ENCODE measurements at regions not wholly inside any gene's neighbourhood (a gene's known extent, or its start where the extent isn't known, plus 50 kb on each side); places are given as distances from the start of the nearest gene placed in this dataset.

GRCh38 chr9:89791754-89792153, 186.9 kb downstream of the GADD45G start:
- no peak for DNase-seq (ENCODE audit: low read depth)

GRCh38 chr9:89792189-89793123, 187.6 kb downstream of the GADD45G start:
- DNase-seq (ENCODE audit: low read depth), result no peak

- no peak for DNase-seq (ENCODE audit: low read depth)
These were observed 188.3 kb downstream of the GADD45G start for GRCh38 chr9:89793124-89793495.

- DNase-seq (ENCODE audit: low read depth), result no peak
These were observed 188.7 kb downstream of the GADD45G start for GRCh38 chr9:89793551-89793950.

- DNase-seq (ENCODE audit: low read depth), result no peak
These were observed 190.1 kb downstream of the GADD45G start for GRCh38 chr9:89794918-89795317.

- no peak for DNase-seq (ENCODE audit: low read depth)
These were observed 190.9 kb downstream of the GADD45G start for GRCh38 chr9:89795538-89796195.

- no peak for DNase-seq (ENCODE audit: low read depth)
These were observed 191.8 kb downstream of the GADD45G start for GRCh38 chr9:89796606-89797005.

GRCh38 chr9:89797255-89797654, 192.4 kb downstream of the GADD45G start:
- no peak for DNase-seq (ENCODE audit: low read depth)

GRCh38 chr9:89797937-89798455, 193.2 kb downstream of the GADD45G start:
- DNase-seq (ENCODE audit: low read depth), result no peak

- DNase-seq (ENCODE audit: low read depth), result no peak
These were observed 193.8 kb downstream of the GADD45G start for GRCh38 chr9:89798547-89799120.

- DNase-seq (ENCODE audit: low read depth), result no peak
These were observed 194.4 kb downstream of the GADD45G start for GRCh38 chr9:89799221-89799620.

GRCh38 chr9:89799766-89800165, 195.0 kb downstream of the GADD45G start:
- no peak for DNase-seq (ENCODE audit: low read depth)

GRCh38 chr9:89801341-89801740, 196.5 kb downstream of the GADD45G start:
- no peak for DNase-seq (ENCODE audit: low read depth)

- DNase-seq (ENCODE audit: low read depth), result no peak
These were observed 197.2 kb downstream of the GADD45G start for GRCh38 chr9:89801742-89802670.

- no peak for DNase-seq (ENCODE audit: low read depth)
These were observed 198.1 kb downstream of the GADD45G start for GRCh38 chr9:89802781-89803355.

GRCh38 chr9:89803403-89803802, 198.6 kb downstream of the GADD45G start:
- no peak for DNase-seq (ENCODE audit: low read depth)

GRCh38 chr9:89804766-89805531, 200.1 kb downstream of the GADD45G start:
- no peak for DNase-seq (ENCODE audit: low read depth)

- DNase-seq (ENCODE audit: low read depth), result no peak
These were observed 200.9 kb downstream of the GADD45G start for GRCh38 chr9:89805571-89806292.

All from HT1080 (cell line).